Neural crest cell (in vitro differentiated cells): ENCODE measurements at regions not wholly inside any gene's neighbourhood (a gene's known extent, or its start where the extent isn't known, plus 50 kb on each side); places are given as distances from the start of the nearest gene placed in this dataset.

Experiments used
- DNase-seq: peaks from one replicate; pipeline ENCODE4 v3.0.0; 2021; ENCODE audit warnings: low read depth, mixed read lengths, low spot score
- H3K27ac Mint-ChIP-seq: one replicate; pipeline ENCODE4 v1.8.0; 2021; ENCODE audit warnings: mild to moderate bottlenecking, mixed read lengths; ENCODE audit not compliant: unreplicated experiment
- H3K27me3 Mint-ChIP-seq: 2 replicates; pipeline ENCODE4 v1.8.0; 2021; ENCODE audit warnings: low read depth, mild to moderate bottlenecking, mixed read lengths
- H3K36me3 Mint-ChIP-seq: 2 replicates; pipeline ENCODE4 v1.8.0; 2021; ENCODE audit warnings: low read depth, mild to moderate bottlenecking, mixed read lengths
- H3K4me1 Mint-ChIP-seq: 2 replicates; pipeline ENCODE4 v1.8.0; 2021; ENCODE audit warnings: mixed read lengths
- H3K4me3 Mint-ChIP-seq: one replicate; pipeline ENCODE4 v1.8.0; 2021; ENCODE audit warnings: mild to moderate bottlenecking, mixed read lengths
- H3K9me3 Mint-ChIP-seq: 2 replicates; pipeline ENCODE4 v1.8.0; 2021; ENCODE audit warnings: mixed read lengths
- TF ChIP-seq, protein P1 (sequence below): fragments of 200-600 bp; sonication (generic); conservative IDR thresholded peaks from 2 replicates; pipeline ENCODE4 v1.5.0; 2021; ENCODE audit warnings: antibody characterized with exemption, mild to moderate bottlenecking

DNA sequence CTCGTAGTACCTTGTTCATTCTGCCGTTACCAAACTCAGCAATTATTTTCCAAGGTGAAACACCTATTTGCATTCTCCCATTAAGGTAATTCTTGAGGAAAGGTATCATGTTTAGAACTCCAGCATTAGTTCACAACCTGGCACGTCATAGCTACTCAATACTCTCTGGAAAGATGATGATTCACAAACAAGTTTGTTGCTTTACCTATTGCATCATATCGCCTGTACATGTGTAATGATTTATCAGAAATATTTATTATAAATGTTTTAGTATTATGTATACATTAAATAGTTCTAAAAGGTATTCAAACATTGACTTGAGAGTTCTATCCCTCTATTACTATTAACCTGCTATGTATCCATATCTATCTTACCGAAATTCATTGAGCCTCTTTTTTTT is 658.3 kb upstream of the PITX2 start:
- H3K4me3 Mint-ChIP-seq, result no peak overlapping the region
- no peaks in the 10 kb centered on the region for H3K36me3 Mint-ChIP-seq
- H3K9me3 Mint-ChIP-seq, result no peaks in the 10 kb centered on the region
- H3K4me1 Mint-ChIP-seq, result no peaks in the 10 kb centered on the region
- H3K27ac Mint-ChIP-seq, result no peak overlapping the region
- TF ChIP-seq, protein P1, sequence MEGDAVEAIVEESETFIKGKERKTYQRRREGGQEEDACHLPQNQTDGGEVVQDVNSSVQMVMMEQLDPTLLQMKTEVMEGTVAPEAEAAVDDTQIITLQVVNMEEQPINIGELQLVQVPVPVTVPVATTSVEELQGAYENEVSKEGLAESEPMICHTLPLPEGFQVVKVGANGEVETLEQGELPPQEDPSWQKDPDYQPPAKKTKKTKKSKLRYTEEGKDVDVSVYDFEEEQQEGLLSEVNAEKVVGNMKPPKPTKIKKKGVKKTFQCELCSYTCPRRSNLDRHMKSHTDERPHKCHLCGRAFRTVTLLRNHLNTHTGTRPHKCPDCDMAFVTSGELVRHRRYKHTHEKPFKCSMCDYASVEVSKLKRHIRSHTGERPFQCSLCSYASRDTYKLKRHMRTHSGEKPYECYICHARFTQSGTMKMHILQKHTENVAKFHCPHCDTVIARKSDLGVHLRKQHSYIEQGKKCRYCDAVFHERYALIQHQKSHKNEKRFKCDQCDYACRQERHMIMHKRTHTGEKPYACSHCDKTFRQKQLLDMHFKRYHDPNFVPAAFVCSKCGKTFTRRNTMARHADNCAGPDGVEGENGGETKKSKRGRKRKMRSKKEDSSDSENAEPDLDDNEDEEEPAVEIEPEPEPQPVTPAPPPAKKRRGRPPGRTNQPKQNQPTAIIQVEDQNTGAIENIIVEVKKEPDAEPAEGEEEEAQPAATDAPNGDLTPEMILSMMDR, result no peak
- peaks cover 56% of the 10 kb centered on the region for H3K27me3 Mint-ChIP-seq
- no peak for DNase-seq

DNA sequence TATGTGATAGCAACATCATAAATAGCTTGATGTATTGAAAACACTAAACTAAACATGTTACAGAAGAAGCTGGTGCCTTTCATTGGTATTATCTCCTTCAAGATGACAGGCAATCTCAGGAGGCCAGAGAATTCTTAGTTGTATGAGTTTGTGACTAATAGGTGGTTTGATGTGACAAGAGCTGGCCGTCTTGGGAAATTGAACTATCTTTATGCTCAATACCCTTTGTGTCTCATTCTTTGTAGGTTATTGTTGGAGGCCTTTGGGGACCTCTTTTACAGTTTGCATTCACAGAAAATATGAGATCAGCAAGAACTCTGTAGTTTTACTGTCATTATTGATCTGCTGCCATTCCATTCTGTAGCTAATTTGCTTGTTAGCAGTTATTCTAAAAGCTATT is 659.2 kb upstream of the PITX2 start:
- no peak for DNase-seq
- H3K4me1 Mint-ChIP-seq, result no peaks in the 10 kb centered on the region
- H3K9me3 Mint-ChIP-seq, result no peaks in the 10 kb centered on the region
- H3K36me3 Mint-ChIP-seq, result no peaks in the 10 kb centered on the region
- no peak overlapping the region for H3K4me3 Mint-ChIP-seq
- no peak overlapping the region for H3K27ac Mint-ChIP-seq
- TF ChIP-seq, protein P1, result no peak
- H3K27me3 Mint-ChIP-seq, result peaks cover 52% of the 10 kb centered on the region

DNA sequence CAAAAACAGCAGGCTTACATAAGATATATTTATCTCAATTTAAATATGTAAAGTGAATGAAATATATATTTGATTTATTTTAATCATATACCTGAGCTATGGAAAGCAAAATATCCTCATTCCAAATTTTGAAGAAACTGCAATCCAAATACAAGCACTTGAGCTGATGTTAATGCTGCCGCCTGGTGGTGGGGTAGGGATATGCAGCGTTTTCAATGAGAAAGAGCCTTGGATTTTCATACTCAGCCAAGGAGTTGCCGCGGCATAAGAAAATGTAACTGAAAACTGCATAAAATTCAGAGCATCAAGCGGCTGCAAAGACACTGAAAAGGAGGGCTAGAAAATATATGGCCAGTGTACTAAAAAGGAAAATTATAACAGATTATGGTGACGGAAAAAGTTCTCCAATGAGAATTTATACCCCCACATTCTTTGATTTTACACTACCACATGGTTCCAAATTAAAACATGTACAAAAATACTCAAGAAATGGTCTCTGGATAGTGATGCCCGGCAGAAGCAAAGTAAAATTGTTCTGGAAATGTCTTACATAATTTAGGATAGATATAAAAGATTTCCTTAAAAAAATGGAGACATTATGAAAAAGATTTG is 660.3 kb upstream of the PITX2 start:
- H3K4me3 Mint-ChIP-seq, result no peak overlapping the region
- H3K9me3 Mint-ChIP-seq, result no peaks in the 10 kb centered on the region
- DNase-seq, result peak; percentile 62
- no peaks in the 10 kb centered on the region for H3K4me1 Mint-ChIP-seq
- H3K27me3 Mint-ChIP-seq, result peaks cover 49% of the 10 kb centered on the region
- H3K36me3 Mint-ChIP-seq, result no peaks in the 10 kb centered on the region
- TF ChIP-seq, protein P1, result peak; percentile 94
- no peak overlapping the region for H3K27ac Mint-ChIP-seq

DNA sequence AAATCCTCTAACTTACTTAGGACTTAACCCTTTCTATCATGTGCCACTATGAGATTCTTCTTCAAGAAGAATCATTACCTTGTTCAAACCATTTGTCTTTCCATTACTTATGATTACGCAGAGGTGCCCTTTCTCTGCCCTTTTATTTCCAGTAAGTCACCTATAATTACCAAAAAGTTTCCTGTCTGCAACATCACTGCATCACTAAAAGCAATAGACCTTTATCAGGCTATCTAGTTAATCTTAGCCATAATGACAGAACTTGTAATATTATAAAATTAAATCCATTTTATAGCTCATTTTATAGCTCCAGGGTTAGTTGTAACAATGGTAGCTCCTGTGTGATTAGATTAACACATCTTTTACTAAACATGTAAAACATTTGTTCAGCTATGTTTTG is 673.6 kb upstream of the PITX2 start:
- no peaks in the 10 kb centered on the region for H3K9me3 Mint-ChIP-seq
- no peak for DNase-seq
- H3K27me3 Mint-ChIP-seq, result peaks cover 10% of the 10 kb centered on the region
- no peaks in the 10 kb centered on the region for H3K36me3 Mint-ChIP-seq
- no peaks in the 10 kb centered on the region for H3K4me1 Mint-ChIP-seq
- no peak overlapping the region for H3K27ac Mint-ChIP-seq
- TF ChIP-seq, protein P1, result no peak
- H3K4me3 Mint-ChIP-seq, result no peak overlapping the region

DNA sequence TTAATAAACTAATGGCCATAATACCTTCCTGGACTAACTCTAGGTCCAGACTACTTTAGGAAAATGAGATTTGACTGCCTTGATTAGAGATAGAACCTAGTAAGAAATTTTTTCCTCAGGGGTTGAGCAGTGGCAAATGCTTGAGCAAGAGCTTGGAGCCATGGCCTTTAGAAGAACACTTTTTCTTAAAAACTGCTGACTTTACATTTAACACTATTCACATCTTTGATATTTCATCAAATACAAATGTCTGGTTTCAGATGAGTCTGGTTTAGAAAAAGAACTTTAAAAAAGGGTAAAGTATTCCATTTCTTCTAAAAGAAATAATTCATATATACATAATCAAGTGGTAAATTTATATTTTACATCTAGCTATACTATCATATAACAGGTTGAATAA is 680.9 kb upstream of the PITX2 start:
- Mint-ChIP-seq H3K27ac (no peak overlapping the region), H3K4me3 (no peak overlapping the region)
- DNase-seq, result no peak

More for the DNA sequence above, 680.9 kb upstream of the PITX2 start:
- no peaks in the 10 kb centered on the region for H3K4me1 Mint-ChIP-seq
- peaks cover 3% of the 10 kb centered on the region for H3K27me3 Mint-ChIP-seq
- no peaks in the 10 kb centered on the region for H3K36me3 Mint-ChIP-seq
- H3K9me3 Mint-ChIP-seq, result peaks cover 2% of the 10 kb centered on the region
- TF ChIP-seq, protein P1, result no peak
